A172 (cell line): ENCODE measurements at regions not wholly inside any gene's neighbourhood (a gene's known extent, or its start where the extent isn't known, plus 50 kb on each side); places are given as distances from the start of the nearest gene placed in this dataset.
A peak's percentile ranks its signal among the peaks of the same experiment; 100 is the strongest.
"Not testable (repeated sequence)": the region's sequence is repeated elsewhere in the genome, so short reads cannot be mapped to it uniquely, and the experiment has no call there.

Experiments used
- DNase-seq: peaks from one replicate; pipeline ENCODE4 v3.0.0-alpha.2; 2015; ENCODE audit warnings: low spot score

DNA sequence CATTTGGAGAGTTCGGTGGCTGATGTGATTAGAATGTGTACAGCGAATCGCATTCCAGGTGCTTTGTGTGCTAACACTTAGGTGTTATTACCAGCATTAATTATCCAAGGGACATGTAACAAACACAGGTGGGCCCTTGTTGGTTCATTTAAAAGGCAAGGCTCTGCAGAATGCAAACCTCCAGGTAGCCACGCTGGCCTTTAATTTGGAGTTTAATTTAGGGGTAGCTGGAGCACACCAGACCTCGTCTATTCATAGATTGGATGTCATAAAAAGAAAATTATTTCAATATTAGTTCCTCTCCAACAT is 191.1 kb downstream of the MAT2B start:
- no peak for DNase-seq

DNA sequence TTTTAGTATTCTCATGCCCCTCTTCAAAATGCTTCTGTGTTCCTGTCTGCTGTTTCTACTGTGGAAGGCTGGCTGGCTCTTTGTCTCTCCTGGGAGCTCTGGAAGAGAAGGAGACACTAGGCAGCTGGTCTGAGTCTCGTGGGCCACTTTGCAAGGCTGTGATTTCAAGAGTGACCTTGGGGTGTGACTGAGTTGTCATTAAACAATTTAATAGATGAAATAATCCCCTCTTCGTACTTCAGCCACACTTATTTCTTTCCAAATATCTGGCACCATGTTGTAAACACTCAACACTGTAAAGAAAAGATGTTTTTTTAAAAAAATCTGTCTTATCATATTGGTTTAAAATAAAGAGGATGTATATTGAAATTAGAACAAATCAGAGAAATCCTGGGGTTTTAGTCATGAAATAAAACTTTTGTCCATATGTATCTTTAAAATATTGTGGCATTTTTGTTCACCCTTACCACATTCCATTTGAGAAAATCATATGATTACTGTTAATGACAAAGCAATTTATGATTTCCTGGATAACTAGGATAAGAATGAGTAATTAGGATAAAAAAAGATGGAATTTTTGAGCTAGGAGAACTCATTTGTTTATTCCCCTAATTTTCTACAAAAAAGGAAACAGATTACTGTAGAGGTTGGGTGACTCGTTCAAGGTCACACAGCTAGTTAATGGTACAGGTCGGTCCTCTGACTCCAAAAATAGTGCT is 200.8 kb downstream of the MAT2B start:
- peak; percentile 73 for DNase-seq

DNA sequence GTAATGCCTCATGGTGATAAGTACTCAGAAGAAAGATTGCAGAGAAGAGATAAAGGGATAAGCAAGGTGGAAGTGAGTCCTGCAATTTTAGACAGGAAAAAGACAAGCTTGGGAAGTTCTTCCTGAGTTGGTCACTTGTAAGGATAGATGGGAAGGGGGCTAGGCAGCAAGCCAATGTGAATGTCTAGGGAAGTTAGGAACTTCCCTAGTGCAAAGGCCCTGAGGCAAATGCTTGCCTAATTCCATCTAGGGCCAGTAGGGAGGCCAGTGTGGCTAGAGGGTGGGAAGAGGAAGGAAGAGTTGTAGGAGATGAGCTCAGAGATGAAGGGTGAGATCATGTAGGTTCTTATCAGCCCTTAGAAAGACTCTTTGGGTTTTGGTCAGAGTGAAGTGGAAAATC is 206.6 kb downstream of the MAT2B start:
- DNase-seq, result no peak

DNA sequence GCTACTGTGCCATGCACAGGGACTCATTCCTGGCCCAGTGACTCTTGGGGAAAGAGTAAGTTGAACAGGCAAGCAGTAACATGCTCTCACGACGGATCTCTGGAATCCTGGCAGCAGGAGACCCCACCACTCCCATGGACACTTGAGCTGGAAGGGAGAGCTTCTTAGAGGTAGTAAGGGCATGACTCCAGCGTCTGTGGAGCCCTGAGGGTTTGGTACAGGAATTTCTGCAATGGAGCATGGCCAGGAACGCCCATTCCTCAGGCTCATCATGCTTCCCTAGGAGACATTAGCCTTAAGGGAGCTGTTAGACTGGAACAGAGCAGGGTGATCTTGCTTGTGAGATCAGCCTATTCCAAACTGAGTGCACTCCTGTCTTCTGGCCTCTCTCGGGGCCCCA is 212.9 kb downstream of the MAT2B start:
- DNase-seq, result no peak

DNA sequence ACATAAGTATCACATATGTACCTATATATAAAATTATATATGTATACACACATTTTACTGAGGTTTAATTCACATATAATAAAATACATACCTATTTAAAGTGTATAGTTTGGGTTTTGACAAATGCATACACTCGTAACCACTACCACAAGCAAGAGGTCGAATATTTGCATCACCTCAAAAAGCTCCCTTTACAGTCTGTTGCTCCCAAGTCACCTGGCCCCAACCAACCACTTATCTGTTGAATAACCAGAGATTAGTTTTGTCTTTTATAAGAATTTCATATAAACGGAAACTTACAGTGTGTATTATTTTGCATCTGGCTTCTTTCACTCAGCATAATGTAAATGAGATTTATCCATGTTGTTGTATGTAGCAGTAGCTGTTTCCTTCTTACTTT is 218.9 kb downstream of the MAT2B start:
- DNase-seq, result no peak

DNA sequence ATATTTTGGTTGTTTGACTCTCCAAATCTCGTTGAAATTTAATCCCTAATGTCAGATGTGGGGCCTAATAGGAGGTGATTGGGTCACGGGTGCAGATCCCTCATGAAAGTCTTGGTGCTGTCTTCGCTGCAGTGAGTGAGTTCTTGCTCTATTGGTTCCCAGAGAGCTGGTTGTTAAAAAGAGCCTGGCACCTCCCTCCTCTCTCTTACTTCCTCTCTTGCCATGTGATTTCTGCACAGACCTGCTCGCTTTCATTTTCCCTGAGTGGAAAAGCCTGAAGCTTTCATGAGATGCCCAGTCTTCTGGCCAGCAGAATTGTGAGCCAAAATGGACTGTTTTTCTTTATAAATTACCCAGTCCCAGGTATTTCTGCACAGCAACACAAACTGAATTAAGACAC is 221.6 kb downstream of the MAT2B start:
- DNase-seq, result peak; percentile 33

DNA sequence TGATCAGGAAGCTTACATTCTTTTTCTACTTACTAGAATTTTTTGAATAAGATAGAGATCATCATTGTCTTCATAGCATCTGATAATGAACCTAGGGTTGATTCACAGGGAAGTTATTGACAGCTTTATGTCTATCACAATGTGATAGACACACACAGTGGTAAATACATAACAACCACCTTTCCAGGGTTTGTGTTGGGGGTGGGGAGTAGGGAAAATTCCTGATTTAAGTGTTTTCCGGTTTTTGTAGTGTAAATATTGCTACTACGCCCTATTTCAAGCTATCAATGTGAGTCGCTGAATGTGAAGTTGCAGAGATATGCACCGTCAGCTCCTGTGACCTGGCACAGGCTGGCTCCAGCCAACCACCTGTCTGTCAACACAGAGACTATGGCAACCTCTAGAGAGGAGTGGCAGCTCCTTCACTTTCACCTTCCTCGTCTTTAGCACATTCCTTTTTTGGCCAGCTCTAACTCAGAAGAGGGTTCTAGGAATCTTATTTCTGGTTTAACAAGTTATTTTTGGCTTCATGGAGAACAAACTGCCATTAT is 224.9 kb downstream of the MAT2B start:
- DNase-seq, result no peak

DNA sequence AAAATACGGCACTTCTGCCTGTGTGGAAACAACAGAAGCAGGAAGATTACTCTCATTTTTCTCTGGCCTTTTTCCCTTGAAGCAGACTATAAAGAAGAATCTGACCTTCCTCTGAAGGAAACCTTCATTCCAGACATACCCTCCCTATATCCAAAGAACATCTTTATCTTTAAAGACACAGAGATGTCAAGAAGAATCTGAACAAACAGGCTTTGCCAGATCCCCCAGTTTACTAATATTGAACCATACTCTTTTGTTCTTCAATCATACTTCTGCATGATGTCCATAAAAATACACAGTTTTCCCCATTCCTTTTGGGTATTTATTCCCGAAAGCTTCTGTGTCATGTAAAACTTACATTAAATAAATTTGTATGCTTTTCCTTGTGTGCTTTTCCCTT is 225.8 kb downstream of the MAT2B start:
- no peak for DNase-seq

DNA sequence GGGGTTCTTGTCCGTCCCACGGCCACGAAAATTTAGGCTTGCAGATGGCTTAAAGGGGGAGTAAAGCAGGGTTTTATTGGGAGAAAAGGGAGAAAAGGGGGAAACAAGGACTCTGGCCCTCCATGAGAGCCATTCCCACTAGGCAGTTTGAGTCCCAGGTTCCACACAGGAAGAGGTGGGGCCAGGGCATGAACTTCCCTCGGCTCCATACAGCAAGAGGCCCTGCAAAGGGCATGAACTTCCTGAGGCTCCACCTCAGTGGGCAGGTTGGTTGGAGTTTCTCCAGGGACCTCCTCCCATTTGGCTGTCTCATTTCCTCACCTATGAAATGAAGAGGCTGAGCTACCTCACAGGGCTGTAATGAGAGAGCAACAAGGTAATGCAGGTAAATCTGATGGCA is 229.7 kb downstream of the MAT2B start:
- DNase-seq, result no peak

DNA sequence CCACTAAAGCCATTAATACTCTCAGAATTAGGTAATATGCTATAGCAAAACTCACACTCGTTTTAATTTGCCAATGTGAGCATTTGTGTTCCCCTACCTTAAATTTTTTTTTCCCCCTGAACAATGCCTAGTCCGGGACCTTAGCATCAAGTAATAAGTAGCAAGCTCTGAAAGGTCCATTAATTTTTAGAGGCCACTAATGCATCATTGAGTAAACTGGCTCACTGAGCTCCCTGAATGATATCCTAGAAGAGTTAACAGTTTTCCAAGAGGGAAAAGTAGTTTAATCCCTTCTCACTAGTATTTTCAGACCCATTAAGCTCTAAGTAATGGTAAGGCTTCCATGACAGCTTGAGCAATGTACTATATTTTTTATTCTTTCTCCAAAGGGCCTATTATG is 242.2 kb downstream of the MAT2B start:
- no peak for DNase-seq

DNA sequence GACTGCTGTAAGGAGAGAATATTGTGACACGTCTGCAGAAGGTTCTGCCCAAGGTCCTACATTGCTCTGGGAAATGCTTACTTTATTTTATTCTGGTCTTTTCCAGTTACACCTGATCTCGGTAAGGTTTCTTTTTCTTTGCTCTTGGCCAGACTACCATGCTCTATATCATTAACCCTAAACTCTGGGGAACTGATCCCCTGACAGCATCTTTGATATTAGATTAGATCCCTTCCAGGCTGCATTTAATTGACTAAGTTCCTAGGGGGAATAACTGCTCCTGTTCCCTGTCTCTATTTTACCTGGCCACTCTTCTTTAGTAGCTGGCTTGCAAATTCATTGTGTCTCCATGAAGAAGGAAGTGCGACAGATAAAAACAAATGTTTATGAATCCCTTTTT is 243.5 kb downstream of the MAT2B start:
- DNase-seq, result no peak

DNA sequence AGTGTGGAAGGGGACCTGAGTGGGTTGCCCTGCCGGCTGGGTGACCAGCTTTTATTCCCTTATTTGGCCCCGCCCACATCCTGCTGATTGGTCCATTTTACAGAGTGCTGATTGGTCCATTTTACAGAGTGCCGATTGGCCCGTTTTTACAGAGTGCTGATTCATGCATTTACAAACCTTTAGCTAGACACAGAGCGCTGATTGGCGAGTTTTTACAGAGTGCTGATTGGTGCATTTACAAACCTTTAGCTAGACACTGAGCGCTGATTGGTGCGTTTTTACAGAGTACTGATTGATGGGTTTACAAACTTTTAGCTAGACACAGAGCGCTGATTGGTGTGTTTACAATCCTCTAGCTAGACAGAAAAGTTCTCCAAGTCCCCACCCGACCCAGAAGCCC is 245.0 kb downstream of the MAT2B start:
- DNase-seq, result not testable (repeated sequence)

DNA sequence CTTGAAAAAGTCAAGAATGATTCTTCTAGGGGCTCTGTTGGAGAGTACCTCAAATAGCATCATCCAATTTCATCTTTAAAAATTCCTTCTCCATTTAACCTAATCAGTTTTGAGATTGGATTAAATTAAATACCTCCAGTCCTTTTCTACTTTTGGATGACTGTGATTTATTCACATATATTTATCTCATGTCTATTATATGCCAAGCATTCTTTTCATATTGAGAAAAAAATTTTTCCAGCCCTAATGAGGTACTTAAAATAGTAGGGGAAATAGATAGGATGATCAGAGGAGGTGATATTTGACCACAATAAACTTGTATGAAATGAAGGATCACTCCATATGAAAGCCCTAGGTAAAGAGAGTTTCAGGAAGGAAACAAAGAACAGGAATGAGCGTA is 250.1 kb downstream of the MAT2B start:
- no peak for DNase-seq

DNA sequence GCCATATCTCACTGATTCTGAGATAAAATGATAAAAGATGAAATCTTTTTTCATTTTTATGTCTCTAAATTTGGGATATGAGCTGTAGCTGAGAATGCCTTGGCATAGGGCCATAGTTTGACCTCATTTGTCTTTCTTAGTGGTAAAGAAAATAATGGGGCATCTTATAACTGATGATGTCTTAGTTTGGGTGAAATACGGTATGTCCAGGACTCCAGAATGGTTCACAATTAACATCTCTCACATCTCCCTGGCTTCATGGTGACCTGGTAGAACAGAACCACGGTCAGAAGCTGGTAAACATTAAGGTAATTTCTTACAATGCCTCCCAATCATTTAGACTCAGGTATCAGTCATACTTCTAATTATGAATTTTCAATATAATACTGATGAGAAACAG is 250.8 kb downstream of the MAT2B start:
- no peak for DNase-seq

DNA sequence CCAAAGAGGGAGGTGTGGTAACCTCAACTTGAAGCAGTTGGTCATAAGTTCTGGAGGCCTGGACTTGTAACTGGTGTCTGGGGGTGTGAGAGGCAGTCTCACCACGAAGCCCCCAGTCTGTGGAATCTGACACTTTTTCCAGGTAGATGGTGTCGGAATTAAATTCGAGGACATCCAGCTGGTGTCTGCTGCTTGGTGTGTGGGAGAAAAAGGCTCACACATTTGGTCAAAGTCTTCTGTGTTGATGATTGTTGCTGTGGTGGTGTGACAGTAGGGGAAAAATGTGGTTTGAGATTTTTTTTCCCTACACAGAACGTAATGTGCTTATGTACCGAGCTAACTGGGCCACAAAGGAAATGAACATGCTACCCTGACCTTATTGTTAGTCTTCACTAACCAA is 251.9 kb downstream of the MAT2B start:
- DNase-seq, result no peak

DNA sequence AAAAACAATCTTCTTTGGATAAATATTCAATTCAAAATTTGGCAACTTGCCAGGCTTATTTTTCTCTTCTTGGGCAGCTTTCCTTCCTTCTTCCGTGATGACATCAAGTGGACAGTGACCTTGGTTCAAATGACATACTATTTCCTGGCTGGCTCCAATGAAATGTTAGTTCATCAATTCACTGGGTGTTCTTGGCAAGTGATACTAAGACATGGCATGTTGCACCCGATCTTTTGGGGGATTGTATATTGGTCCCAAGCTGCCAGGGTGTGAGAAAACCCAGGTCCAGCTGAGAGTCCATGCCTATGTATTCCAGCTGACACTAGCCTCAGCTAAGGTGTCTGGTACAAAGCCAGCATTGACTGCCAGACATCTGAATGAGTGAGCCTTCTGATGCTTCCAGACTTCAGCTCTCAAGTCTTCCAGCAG is 252.9 kb downstream of the MAT2B start:
- no peak for DNase-seq

DNA sequence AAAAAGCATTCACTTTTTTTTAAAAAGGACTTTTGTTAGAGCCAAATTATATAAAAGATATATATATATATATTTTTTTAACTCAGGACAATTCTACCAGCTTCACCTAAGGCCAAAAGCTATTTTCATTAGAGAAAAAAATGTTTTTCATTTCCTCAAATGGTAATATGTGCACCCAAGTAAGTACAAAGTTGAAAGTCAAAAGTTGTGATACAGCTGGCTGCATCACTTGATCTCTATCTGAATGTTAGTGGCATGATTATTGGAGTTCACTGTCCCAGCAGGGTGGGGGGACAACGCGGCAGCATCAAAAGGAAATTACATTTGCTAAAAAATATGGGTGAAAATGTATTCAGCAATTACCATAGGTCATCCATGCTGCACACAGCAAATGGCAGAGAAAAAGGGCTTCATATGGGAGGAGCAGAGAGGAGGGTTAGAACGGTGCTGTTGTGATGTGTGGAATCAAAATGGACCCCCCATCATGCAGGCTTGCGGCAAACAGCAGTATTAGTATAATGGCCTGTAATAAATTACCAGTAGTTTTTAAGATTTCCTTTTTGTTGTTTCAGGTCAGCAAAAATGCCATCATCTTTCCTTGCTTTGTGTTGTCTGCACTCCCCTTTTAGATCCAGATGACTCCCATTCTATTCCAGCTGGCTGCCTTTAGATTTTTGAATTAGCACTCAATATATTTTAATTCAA is 253.7 kb downstream of the MAT2B start:
- no peak for DNase-seq

DNA sequence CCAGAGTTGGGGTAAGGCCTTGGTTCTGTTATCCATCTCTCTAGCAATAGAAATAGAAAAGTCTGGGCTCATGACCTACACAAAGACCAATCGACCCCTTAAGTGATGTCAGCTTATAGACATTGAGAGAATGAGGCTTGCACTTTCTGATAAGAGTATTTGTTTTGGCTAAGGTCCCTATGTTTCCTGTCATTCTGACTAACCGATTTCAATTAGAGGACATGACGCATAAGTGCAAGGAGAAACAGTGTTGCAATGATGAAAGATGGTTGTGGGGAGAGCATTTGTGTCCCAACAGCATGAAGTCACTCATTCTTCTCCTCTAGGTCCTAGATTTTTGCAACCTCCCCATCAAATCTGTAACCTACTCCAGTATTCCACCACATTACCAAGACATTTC is 255.1 kb downstream of the MAT2B start:
- DNase-seq, result peak; percentile 94

DNA sequence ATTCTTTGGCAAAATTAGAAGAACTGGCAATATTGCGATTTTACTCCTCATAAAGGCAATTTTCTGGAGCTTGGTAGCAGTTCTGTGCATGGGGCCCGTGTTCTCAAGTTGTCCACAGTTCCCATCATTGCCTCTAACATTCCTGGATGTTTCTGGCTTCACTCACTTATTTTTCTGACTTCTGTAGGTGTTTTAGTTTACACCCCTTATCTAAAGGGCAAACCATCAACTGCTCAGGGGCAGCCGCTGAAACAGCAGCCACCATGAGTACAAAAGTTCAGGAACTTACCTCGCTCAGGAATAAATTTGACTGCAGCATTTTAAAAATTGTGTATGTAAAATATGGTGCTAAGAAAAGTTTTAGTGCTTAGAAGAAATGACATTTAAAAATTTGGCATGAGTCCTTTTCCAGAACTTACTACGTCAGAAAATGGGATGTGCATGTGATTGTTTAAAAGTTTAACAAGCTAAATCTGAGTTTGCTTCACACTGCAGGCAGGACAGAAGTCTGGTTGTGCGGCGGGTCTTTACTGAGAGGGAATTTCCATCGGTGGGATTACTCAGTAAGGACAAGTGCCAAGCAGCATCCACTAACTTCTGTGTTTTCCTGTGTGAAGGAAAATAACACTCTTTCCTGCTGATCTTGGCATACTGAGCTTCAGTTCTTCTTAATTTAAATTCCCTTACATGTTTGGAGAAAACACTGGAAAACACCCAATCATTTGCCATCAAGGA is 261.7 kb downstream of the MAT2B start:
- DNase-seq, result no peak

DNA sequence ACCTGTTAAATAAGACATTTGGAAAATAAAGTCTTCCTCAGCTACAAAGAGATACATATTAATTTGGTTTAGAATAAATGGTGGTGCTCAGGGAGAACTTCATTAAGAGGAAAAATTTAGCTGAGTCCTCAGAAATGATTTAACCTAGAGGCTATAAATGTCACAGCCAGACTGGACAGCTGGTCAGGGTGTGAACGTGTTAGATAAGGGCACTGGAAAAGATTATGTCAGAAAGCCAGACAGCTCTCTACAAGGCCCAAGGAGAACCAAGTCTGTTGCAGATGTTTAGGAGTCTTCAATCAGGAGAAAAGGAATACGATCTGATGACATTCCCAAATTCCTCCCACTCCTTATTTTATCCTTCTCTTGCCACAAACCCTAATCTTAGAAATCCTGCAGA is 265.2 kb downstream of the MAT2B start:
- DNase-seq, result no peak

DNA sequence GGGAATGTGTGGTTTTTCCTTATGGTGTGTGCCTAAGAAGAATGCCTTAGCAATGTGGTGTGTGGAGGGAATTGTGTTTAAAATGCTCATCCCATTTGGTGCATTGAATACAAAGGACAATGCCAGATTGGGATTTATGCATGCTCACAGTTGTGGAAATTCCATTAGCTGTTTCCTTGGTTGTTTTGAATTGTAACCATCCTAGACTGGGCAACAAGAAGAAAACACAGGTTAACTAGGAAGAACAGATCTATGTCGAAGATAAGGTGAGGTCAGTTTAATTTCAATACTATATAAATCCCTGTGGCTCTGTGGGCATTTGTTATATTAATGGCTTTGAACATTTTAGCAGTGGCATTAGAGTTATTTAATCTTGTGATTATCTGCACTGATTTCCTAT is 266.8 kb downstream of the MAT2B start:
- no peak for DNase-seq

DNA sequence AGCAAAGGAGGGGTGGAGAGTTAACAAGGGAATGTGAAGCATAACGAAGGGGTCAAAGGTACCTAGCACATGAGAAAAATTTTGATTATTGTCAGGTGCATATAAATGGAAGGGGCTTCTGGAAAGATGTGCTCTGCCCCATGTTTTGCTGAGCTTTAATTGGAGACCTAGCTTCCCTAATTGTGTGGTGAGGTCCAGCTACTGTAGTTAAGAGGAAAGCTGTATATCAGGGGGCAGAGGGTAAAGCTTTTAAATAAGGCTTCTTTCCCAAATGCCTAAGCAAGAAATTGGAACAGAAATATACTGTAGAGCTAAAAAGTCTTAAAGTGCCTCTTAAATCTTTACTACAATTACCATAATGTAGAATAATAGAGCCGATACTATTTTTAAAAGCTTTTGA is 267.2 kb downstream of the MAT2B start:
- no peak for DNase-seq

DNA sequence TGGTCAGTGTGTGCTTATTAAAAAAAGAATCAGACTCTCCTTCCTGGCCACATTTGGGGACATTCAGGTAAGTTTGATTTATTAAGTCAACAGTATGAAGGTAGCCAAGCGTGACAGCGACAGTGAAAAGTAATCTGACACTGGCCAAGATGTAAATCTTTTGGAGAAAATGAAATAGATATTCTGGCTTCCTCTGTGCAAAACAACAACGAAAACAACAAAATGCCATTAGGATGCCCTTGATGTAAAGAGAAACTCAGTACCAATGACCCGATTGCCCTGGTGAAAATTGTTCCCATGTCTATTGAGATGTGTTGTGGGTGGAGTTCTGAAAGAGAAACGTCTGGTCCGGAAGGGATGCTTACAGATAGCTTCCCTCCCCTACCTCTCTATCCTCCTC is 267.8 kb downstream of the MAT2B start:
- no peak for DNase-seq
